SH-SY5Y (cell line): ENCODE measurements at regions not wholly inside any gene's neighbourhood (a gene's known extent, or its start where the extent isn't known, plus 50 kb on each side); places are given as distances from the start of the nearest gene placed in this dataset.

ENCODE experiments used
- GATA2 ChIP-seq: IDR thresholded peaks from 2 replicates; pipeline ENCODE4 v1.6.1; 2011; ENCODE audit warnings: mild to moderate bottlenecking, low read depth, low read length
- GATA3 ChIP-seq: IDR thresholded peaks from 2 replicates; pipeline ENCODE4 v1.6.1; 2011; ENCODE audit warnings: low read depth, mild to moderate bottlenecking, low read length, moderate library complexity

DNA sequence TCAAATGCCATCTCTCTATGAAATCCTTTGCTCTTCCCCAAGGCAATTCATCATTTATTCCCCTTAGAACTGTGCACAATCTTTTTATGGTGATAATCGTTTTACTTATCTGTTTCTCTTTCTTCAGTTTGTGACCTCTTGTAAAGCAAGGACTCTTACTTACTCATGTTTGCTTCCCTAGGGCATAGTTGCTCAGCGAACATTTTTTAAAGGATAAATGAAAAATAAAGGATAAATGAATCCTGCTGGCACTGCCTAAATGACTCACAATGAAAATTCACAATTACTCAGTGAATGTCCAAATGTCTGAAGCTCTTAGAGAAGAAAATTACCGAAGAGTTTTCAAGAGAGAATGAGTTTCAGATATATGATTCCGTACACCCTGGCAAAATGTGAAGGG is 671.7 kb downstream of the CDH11 start:
- TF ChIP-seq GATA2 (no peak), GATA3 (no peak)
